MM.1S (cell line): ENCODE measurements at regions not wholly inside any gene's neighbourhood (a gene's known extent, or its start where the extent isn't known, plus 50 kb on each side); places are given as distances from the start of the nearest gene placed in this dataset.

Source experiments
- DNase-seq: peaks from one replicate; pipeline ENCODE4 v3.0.0-alpha.2; 2015
- H2AFZ ChIP-seq: fragments of 300-600 bp; sonication (generic); 2 replicates; pipeline ENCODE4 v1.6.0; 2016; ENCODE audit warnings: antibody characterized with exemption, low read length
- H3F3A ChIP-seq: fragments of 300-600 bp; sonication (generic); 2 replicates; pipeline ENCODE4 v1.6.1; 2016; ENCODE audit warnings: mild to moderate bottlenecking, antibody characterized with exemption, low read length, moderate library complexity, mixed read lengths; ENCODE audit not compliant: insufficient read depth
- H3K27ac ChIP-seq: fragments of 300-600 bp; sonication (generic); 2 replicates; pipeline ENCODE4 v1.5.1; 2016; ENCODE audit warnings: mild to moderate bottlenecking, low read length
- H3K27me3 ChIP-seq: fragments of 300-600 bp; sonication (generic); replicated peaks from 2 replicates; pipeline ENCODE4 v1.6.0; 2016; ENCODE audit warnings: low read length; ENCODE audit not compliant: insufficient read depth
- H3K36me3 ChIP-seq: fragments of 300-600 bp; sonication (generic); replicated peaks from 2 replicates; pipeline ENCODE4 v1.6.1; 2016; ENCODE audit warnings: mild to moderate bottlenecking, low read length, mixed read lengths; ENCODE audit not compliant: insufficient read depth
- H3K4me1 ChIP-seq: fragments of 300-600 bp; sonication (generic); 2 replicates; pipeline ENCODE4 v1.6.1; 2016; ENCODE audit warnings: low read length, mixed read lengths
- H3K4me2 ChIP-seq: fragments of 300-600 bp; sonication (generic); 2 replicates; pipeline ENCODE4 v1.6.0; 2016; ENCODE audit warnings: low read depth, low read length
- H3K4me3 ChIP-seq: fragments of 300-600 bp; sonication (generic); 2 replicates; pipeline ENCODE4 v1.5.1; 2016; ENCODE audit warnings: low read length, mixed read lengths
- H3K79me2 ChIP-seq: fragments of 300-600 bp; sonication (generic); 2 replicates; pipeline ENCODE4 v1.6.1; 2016; ENCODE audit warnings: mixed run types, low read length, mixed read lengths
- H3K9ac ChIP-seq: fragments of 300-600 bp; sonication (generic); 2 replicates; pipeline ENCODE4 v1.6.1; 2016; ENCODE audit warnings: low read length, mixed read lengths
- H3K9me2 ChIP-seq: fragments of 300-600 bp; sonication (generic); replicated peaks from 2 replicates; pipeline ENCODE4 v1.6.1; 2016; ENCODE audit warnings: mild to moderate bottlenecking, low read length, mixed read lengths; ENCODE audit not compliant: insufficient read depth
- H3K9me3 ChIP-seq: fragments of 300-600 bp; sonication (generic); replicated peaks from 2 replicates; pipeline ENCODE4 v1.6.1; 2016; ENCODE audit warnings: mild to moderate bottlenecking, low read length, mixed read lengths; ENCODE audit not compliant: insufficient read depth
- H4K20me1 ChIP-seq: fragments of 300-600 bp; sonication (generic); 2 replicates; pipeline ENCODE4 v1.6.1; 2016; ENCODE audit warnings: mild to moderate bottlenecking, low read length, moderate library complexity, mixed read lengths; ENCODE audit not compliant: insufficient read depth
- EZH2 ChIP-seq: fragments of 300-600 bp; sonication (generic); optimal IDR thresholded peaks from 2 replicates; pipeline ENCODE3; 2017; ENCODE audit warnings: low read depth, mild to moderate bottlenecking, antibody characterized with exemption, low read length, mixed read lengths
- EZH2phosphoT487 ChIP-seq: fragments of 300-600 bp; sonication (generic); IDR thresholded peaks from 2 replicates; pipeline ENCODE4 v1.6.1; 2018; ENCODE audit warnings: antibody characterized with exemption, low read length
- TF ChIP-seq, protein P1 (sequence below): fragments of 300-600 bp; sonication (generic); IDR thresholded peaks from 2 replicates; pipeline ENCODE4 v1.5.1; 2016; ENCODE audit warnings: antibody characterized with exemption, low read length, mixed read lengths

DNA sequence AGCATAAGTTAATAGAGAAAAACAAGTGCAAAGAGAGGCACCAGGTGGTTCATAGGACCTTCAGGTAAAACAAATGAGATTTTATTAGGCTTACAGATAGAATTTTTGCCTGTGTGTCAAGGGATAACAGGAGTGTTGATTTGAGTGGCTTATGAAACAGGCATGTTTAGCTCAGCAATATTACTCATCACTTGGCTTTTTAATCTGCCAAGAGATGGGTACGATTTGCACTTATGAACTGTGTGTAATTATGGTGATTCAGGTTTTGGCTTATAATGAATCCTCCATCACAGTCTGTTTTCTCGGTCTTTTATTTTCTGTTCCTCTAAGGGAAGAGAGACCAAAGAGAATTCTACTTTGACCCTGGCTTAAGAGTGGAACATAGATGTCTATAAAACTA is 199.3 kb downstream of the DMRTA1 start:
- Histone ChIP-seq H2AFZ (no peak overlapping the region), H3K36me3 (no peaks in the 10 kb centered on the region), H3F3A (no peaks in the 10 kb centered on the region), H3K9me3 (no peaks in the 10 kb centered on the region), H3K27me3 (no peaks in the 10 kb centered on the region), H3K79me2 (no peaks in the 10 kb centered on the region), H3K4me1 (no peaks in the 10 kb centered on the region), H4K20me1 (no peaks in the 10 kb centered on the region), H3K4me2 (no peak overlapping the region), H3K9ac (no peak overlapping the region), H3K27ac (no peak overlapping the region), H3K4me3 (no peak overlapping the region), H3K9me2 (no peaks in the 10 kb centered on the region)
- no peak for DNase-seq
- TF ChIP-seq EZH2, result no peak
- no peak for TF ChIP-seq EZH2phosphoT487
- TF ChIP-seq, protein P1, sequence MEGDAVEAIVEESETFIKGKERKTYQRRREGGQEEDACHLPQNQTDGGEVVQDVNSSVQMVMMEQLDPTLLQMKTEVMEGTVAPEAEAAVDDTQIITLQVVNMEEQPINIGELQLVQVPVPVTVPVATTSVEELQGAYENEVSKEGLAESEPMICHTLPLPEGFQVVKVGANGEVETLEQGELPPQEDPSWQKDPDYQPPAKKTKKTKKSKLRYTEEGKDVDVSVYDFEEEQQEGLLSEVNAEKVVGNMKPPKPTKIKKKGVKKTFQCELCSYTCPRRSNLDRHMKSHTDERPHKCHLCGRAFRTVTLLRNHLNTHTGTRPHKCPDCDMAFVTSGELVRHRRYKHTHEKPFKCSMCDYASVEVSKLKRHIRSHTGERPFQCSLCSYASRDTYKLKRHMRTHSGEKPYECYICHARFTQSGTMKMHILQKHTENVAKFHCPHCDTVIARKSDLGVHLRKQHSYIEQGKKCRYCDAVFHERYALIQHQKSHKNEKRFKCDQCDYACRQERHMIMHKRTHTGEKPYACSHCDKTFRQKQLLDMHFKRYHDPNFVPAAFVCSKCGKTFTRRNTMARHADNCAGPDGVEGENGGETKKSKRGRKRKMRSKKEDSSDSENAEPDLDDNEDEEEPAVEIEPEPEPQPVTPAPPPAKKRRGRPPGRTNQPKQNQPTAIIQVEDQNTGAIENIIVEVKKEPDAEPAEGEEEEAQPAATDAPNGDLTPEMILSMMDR, result no peak

DNA sequence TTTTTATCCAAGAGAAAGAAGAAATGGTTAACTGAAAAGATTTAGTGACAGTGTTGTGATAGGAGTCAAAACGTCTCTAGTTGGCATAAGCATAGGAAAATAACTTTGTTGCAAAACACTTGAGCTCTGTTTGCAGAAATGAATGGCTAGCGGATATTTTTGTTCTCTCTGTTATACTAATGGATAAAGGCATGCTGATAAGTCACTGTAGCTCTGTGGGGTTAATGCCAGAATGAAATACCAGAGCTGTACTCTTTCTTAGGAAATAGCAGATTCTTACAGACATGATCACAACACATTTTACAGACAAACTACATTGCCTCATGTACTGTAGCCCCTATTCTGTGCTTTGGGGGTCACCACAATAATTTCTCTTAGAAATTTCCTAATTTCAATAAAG is 202.8 kb downstream of the DMRTA1 start:
- H3F3A ChIP-seq, result no peaks in the 10 kb centered on the region
- H3K9me3 ChIP-seq, result no peaks in the 10 kb centered on the region
- no peaks in the 10 kb centered on the region for H4K20me1 ChIP-seq
- H3K27ac ChIP-seq, result no peak overlapping the region
- H3K4me1 ChIP-seq, result no peaks in the 10 kb centered on the region
- no peak overlapping the region for H3K4me3 ChIP-seq
- DNase-seq, result no peak
- no peaks in the 10 kb centered on the region for H3K36me3 ChIP-seq
- H3K79me2 ChIP-seq, result no peaks in the 10 kb centered on the region
- TF ChIP-seq EZH2, result no peak
- no peak for TF ChIP-seq EZH2phosphoT487
- TF ChIP-seq, protein P1, result no peak
- H3K9ac ChIP-seq, result no peak overlapping the region
- no peaks in the 10 kb centered on the region for H3K27me3 ChIP-seq
- no peak overlapping the region for H2AFZ ChIP-seq
- H3K4me2 ChIP-seq, result no peak overlapping the region
- H3K9me2 ChIP-seq, result no peaks in the 10 kb centered on the region

DNA sequence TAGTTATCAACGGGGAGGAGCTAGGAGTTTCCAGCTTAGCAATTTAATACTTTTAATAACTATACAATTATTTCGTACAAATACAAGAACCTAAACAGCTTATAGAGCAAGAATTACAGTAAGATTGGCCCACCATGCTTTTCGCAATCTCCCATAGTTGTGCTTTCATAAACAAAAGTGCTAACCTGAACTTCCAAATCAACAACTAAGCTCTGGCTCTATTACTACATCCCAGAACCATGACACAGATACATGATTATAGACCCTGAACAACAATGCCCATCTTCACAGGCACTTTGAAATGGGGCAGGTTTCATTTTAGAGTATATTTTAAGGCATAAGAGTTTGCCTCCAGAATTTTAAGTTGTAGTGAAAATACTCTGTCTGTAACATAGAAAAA is 203.5 kb downstream of the DMRTA1 start:
- Histone ChIP-seq H2AFZ (no peak overlapping the region), H3K4me3 (no peak overlapping the region), H3F3A (no peaks in the 10 kb centered on the region), H3K27me3 (no peaks in the 10 kb centered on the region), H3K4me2 (no peak overlapping the region), H3K9me2 (no peaks in the 10 kb centered on the region), H3K9ac (no peak overlapping the region), H3K79me2 (no peaks in the 10 kb centered on the region), H3K4me1 (no peaks in the 10 kb centered on the region), H4K20me1 (no peaks in the 10 kb centered on the region), H3K9me3 (no peaks in the 10 kb centered on the region), H3K27ac (no peak overlapping the region), H3K36me3 (no peaks in the 10 kb centered on the region)
- DNase-seq, result no peak
- no peak for TF ChIP-seq EZH2
- TF ChIP-seq EZH2phosphoT487, result no peak
- TF ChIP-seq, protein P1, result no peak
